Frontal cortex (tissue), 3 donors: ENCODE measurements at regions not wholly inside any gene's neighbourhood (a gene's known extent, or its start where the extent isn't known, plus 50 kb on each side); places are given as distances from the start of the nearest gene placed in this dataset.

ENCODE experiments used
- DNase-seq, 2 donors: peaks; one replicate each; pipeline ENCODE4 v3.0.0; 2012; ENCODE audit warnings: low spot score in 2 of 2
- FAIRE-seq: peaks from 2 replicates; lab custom pipeline; 2012; peaks lifted over from hg19 to GRCh38; lab: Jason Lieb, UNC
- donor health status: control.
- donor health status: control.
- donor health status: control.

GRCh38 chr13:107209824-107210722, 642.1 kb upstream of the ARGLU1 start:
- no peak for DNase-seq
- FAIRE-seq, result no peak

DNA sequence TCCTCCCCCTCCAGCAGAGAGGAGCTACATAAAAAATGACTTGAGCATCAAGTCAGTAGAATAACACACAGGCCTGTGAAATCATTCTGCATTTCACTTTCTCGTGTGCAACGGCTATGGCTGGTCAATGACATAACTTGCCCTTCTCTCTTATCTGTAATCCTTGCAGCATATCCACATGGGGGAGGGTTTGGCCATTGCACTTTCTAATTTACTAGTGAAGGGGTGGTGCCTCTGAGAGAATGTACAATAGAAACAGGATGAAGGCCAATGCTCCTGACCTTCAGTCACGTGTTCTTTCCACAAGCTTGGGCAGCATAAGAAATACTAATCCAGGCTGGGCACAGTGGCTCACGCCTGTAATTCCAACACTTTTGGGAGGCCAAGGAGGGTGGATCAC, 641.0 kb upstream of the ARGLU1 start:
- FAIRE-seq (no peak), DNase-seq (no peak)

DNA sequence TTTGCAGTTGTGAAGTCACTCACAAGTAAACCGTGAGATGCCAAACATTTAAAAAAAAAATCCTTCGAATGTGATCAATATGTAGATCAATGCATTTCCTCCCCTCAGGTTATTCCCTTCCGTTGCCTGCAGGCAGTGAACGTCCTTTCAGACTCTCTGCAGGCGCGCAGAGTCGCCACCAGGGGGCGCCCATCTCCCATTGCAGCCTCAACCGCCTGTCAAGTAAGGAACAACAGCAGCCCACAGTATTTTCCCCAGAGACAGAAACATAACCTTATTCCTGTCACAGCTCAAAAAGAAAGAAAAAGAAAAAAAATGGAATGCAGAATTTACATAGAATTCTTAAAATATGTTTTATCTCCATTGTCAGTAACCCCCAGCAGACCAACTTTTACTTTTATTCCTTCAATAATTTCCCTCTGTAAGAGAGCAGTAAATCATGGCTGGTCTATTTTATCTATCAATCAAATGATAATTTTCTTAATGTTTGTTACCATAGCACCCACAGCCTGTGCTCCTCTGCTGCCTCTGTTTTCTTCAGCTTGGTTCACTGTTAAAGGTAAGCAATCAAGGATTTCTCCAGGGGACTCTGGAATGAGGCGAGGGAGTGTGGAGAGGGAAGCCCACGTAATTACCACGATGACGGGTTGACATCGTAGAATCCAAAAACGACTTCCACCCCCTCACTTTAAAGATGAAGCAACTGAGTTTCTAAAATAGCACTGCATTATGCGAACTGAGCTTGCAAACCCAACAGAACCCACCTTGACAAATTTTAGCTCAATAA, 637.6 kb upstream of the ARGLU1 start:
- peak; percentile 66 for FAIRE-seq
- peak; percentile 14 to 64 for DNase-seq

DNA sequence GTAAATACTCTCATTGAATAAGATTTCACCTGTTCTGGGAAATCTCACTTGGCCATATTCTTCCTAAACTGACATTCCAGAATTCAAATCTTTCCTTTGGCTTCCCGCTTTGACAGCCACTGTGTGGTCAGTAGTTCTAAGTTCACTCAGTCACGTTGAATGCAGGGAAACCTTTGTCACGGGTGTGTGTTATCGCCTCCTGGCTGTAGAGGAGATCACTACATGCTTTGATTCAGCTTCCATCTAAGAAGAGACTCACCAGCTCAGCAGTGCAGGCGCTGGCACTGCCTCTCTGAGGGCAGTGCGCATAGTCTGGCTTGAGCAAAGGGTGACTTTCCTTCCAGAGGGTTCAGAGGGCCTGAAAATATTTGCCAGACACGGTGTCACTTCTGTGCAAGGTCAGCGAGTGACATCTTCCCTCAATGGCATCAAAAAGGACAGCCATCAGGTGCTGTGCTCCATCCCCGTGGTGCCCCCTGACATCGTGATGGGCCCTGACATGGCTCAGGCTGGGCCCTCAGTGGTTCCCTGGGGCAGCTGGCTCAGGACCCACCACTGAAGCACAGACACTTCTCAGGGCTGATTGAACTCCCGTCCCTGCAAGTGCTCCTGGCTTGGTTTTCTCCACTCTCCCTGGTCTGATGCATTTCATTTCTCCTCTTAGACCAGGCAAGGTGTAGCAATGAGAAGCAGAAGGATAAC, 635.4 kb upstream of the ARGLU1 start:
- no peak for DNase-seq
- no peak for FAIRE-seq

DNA sequence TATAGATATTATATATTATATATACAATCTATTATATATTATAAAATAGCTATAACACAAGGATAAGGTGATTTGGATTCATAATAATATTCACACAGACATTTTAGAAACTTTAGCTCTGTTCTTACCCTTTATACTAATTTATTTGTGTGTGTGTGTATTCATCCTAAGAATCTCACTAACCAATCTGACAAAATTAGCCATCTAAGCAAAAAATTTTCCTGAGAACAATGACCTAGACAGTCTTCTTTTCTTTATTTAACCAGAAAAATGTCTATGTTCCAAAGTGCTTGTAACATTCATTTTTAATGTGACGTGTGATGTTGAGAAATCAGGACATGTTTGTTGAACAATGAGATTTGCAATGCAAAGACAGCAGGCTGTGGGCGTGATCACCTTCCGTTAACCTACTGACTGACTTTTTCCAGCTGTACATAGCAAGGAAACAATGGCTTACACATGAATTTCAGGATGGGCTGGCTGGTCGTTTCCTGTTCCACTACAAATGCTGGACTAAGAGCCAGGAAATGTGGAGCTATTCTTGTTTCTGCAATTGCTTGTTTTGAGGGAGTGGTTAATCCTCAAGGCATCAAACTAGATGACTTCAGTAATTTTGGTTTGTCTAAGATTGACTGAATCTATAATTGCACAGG, 634.6 kb upstream of the ARGLU1 start:
- DNase-seq, result no peak
- no peak for FAIRE-seq

GRCh38 chr13:107200491-107200890, 632.6 kb upstream of the ARGLU1 start:
- DNase-seq (no peak), FAIRE-seq (no peak)

DNA sequence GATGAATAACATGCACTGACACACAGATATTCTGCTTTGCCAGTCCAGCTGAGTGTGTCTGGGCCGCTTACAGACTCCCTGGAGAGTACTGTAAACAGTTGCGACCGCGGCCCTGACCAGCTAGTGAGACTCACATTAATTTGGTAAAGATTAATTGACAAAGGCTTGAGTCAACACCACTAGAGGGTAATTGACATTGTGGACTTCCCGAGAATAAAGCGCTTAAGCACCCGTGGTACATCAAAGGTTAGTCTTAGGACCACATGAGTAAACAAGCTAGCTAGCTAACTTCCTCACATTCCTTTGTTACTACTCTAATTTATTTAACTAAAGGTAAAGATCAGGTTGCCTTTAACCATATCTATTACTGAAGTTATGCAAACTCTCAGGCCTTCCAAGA, 624.4 kb upstream of the ARGLU1 start:
- FAIRE-seq, result no peak
- no peak for DNase-seq

GRCh38 chr13:107190065-107190464, 622.1 kb upstream of the ARGLU1 start:
- no peak for DNase-seq
- FAIRE-seq, result no peak

GRCh38 chr13:107185889-107186288, 618.0 kb upstream of the ARGLU1 start:
- no peak for DNase-seq

DNA sequence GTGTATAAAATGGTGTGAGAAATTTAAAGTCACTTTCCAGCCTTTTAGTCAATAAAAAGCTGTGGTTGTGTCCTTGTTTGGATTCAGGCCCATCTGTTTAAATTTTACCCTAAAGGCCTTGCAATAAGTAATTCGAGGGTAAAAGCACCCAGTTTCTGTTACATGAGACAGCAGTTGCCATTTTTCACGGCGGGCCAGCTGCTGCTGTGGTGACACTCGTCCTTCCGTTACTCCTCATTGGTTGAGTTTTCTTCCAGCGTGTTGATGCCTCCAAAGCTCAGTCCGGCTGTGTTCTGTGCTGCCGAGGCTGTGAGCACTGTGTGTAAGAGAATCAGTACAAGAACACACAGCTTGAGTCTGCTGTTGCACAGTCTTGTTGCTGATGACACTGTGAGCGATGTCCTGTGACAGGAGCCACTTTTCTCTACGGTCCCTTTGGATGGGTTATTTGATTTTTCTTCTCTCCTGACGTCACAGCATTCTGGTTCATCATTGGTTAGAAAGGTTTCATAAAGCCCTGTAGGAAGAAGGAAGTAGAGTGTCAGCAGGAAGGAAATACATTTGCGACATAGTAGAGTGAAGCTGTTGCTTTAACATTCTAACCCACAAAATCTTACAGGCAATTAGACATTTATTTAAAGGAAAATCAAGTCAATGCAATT, 602.5 kb upstream of the ARGLU1 start:
- FAIRE-seq, result no peak
- DNase-seq, result no peak

More at GRCh38 chr13:107185889-107186288, 618.0 kb upstream of the ARGLU1 start:
- FAIRE-seq, result no peak

DNA sequence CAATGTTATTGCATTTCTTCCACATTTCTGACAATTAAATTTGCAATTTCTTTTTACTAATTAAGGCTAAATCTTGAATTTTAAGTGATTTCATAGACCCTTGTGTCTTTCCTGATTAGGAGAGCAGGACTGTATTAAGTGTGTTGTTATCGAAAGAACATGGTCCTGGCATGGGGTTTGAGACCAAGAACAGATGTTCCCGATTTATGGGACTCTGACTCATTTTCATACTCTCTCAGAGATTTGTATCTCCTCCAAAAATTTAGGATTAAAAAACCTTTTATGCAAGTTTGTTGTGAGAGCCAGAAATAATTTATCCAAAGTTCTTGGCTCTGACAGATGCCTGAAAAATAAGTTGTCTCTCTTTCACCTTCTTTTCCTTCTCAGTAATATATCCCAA, 589.3 kb upstream of the ARGLU1 start:
- FAIRE-seq (no peak), DNase-seq (no peak)

- FAIRE-seq (no peak), DNase-seq (no peak)
These were observed 576.5 kb upstream of the ARGLU1 start for GRCh38 chr13:107144432-107144831.

DNA sequence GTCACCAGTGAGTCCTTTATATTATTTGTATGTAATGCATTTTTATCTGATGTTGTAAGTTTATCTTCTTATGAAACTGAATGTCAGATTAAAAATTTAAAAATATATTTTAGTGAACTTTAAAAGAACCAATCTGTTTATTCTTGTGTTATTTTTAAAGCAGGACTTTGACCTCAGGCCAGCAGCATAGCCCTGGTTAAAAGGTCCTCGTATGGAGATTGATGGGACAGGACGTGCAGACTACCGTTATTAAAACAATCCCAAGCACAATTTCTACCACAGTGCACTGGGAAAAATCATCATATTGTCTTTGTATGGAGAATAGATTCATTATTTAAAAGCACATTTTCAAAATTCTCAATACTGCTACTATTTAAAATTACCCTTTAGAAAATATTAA, 573.8 kb upstream of the ARGLU1 start:
- FAIRE-seq (no peak), DNase-seq (no peak)

- DNase-seq, result no peak
- no peak for FAIRE-seq
These were observed 571.1 kb upstream of the ARGLU1 start for GRCh38 chr13:107139006-107139405.

- DNase-seq (no peak), FAIRE-seq (no peak)
These were observed 570.5 kb upstream of the ARGLU1 start for GRCh38 chr13:107138486-107138885.

- FAIRE-seq (no peak), DNase-seq (no peak)
These were observed 566.0 kb upstream of the ARGLU1 start for GRCh38 chr13:107133950-107134349.

DNA sequence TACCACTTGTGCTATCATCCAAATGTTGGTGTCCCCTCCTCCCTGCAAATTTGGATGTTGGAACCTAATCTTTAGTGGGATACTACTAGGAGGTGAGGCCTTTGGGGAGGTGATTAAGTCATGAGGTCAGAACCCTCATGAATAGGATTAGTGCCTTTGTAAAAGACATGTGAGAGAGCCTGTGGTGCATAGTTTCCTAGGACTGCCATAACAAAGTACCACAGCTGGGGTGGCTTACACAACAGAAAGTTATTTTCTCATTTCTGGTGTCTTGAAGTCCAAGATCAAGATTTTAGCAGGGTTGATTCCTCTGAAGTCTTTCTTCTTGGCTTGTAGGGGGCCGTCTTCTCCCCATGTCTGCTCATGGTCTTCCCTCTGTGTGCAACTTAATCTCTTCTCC, 562.6 kb upstream of the ARGLU1 start:
- no peak for DNase-seq
- no peak for FAIRE-seq

- no peak for DNase-seq
- FAIRE-seq, result no peak
These were observed 556.8 kb upstream of the ARGLU1 start for GRCh38 chr13:107124730-107125129.

DNA sequence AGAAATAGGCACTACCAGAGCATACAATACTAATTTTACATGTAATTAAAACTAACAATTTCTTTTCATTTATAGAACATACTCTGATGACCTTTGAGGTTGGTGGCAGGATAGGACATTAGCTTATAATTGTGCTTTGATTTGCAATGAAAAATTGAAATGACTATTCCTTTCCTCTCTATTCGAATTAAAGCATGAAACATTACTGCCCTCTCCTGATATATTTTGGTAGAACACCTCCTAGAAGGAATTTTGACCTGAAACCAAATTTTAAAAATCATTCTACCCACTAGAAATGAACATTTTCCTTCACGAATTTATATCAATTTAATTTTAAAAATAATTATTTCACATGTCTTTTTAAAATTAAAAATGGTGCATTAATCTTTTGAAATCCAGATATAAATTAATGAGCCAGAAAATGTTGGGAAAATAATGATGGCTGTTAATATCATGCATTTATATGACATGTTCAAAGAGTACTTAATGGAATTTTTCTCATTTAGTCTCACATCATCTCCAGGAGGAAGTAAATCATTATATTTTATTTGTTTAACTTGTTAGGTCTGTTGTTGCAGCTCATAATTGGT, 556.3 kb upstream of the ARGLU1 start:
- FAIRE-seq (peak; percentile 97), DNase-seq (peak in 1 of 2 donors; percentile 20)
